ENCODE measurements at regions not wholly inside any gene's neighbourhood (a gene's known extent, or its start where the extent isn't known, plus 50 kb on each side); places are given as distances from the start of the nearest gene placed in this dataset.

- TF ChIP-seq POU2F2 (IDR thresholded peaks at IDR 0.05; ENCODE audit: borderline replicate concordance, low read depth, low read length) (no peak), TBL1XR1 (IDR thresholded peaks at IDR 0.05; ENCODE audit: low read depth, low read length) (no peak), BMI1 (IDR thresholded peaks at IDR 0.05; ENCODE audit: borderline replicate concordance) (no peak), CTCF (IDR thresholded peaks at IDR 0.05 in 2 of 3, conservative IDR thresholded peaks at IDR 0.05 in 1 of 3; ENCODE audit: control insufficient read depth in 2 of 3, extremely low read depth in 1 of 3, insufficient read depth in 1 of 3, low read depth in 3 of 3, low read length in 3 of 3) (no peak), TAF1 (IDR thresholded peaks at IDR 0.05; ENCODE audit: borderline replicate concordance, low read depth, low read length) (no peak), NFYB (IDR thresholded peaks at IDR 0.05; ENCODE audit: insufficient read depth, low read depth, low read length) (no peak), SRF (IDR thresholded peaks at IDR 0.05; ENCODE audit: low read depth in 2 of 2, low read length in 2 of 2) (no peak), POLR2A (IDR thresholded peaks at IDR 0.05; ENCODE audit: low read depth, low read length) (no peak), RFX5 (IDR thresholded peaks at IDR 0.05; ENCODE audit: low read depth, low read length) (no peak), USF2 (IDR thresholded peaks at IDR 0.05; ENCODE audit: borderline replicate concordance, low read depth, low read length) (no peak), MAX (IDR thresholded peaks at IDR 0.05; ENCODE audit: low read depth, low read length) (no peak), POLR2AphosphoS5 (IDR thresholded peaks at IDR 0.05; ENCODE audit: low read length) (no peak), KAT2A (conservative IDR thresholded peaks at IDR 0.05; ENCODE audit: control insufficient read depth, low read depth, low read length) (no peak), NFIC (IDR thresholded peaks at IDR 0.05; ENCODE audit: low read depth, low read length) (no peak)
These were observed 1338.0 kb downstream of the FSTL5 start for GRCh38 chr4:160825644-160826338.
